ENCODE measurements at regions not wholly inside any gene's neighbourhood (a gene's known extent, or its start where the extent isn't known, plus 50 kb on each side); places are given as distances from the start of the nearest gene placed in this dataset.
A peak's percentile ranks its signal among the peaks of the same experiment; 100 is the strongest.

DNA sequence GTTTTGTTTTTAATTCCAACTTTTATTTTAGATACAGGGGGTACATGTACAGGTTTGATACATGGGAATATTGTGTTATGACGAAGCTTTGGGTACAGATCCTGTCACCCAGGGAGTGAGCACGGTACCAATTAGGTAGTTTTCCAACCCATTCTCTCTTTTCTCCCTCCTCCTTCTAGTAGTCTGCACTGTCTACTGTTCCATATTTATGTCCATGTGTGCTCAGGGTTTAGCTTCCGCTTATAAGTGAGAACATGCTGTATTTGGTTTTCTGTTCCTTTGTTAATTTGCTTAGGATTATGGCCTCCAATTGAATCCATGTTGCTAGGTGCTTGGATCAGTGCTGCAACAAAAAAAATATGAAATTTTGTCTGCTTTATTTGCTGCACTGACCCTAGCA lies 659.3 kb upstream of the TMEFF2 start:
- Histone ChIP-seq H3K4me3 (ENCODE audit: low read depth in 1 of 3, low read length in 3 of 3) (no peak overlapping the region), H3K36me3 (ENCODE audit: control insufficient read depth in 3 of 3, insufficient read depth in 2 of 3, low read depth in 1 of 3, low read length in 3 of 3) (no peaks in the 10 kb centered on the region), H3K27me3 (ENCODE audit: control insufficient read depth in 3 of 3, insufficient read depth in 3 of 3, low read length in 3 of 3) (no peaks in the 10 kb centered on the region), H3K27ac (ENCODE audit: low read depth in 1 of 3, low read length in 2 of 3) (no peak overlapping the region), H3K9me3 (ENCODE audit: control insufficient read depth in 2 of 2, insufficient read depth in 1 of 2, low read depth in 1 of 2, low read length in 1 of 2) (no peaks in the 10 kb centered on the region), H3K4me1 (ENCODE audit: control insufficient read depth in 3 of 3, insufficient read depth in 2 of 3, low read depth in 1 of 3, low read length in 2 of 3) (no peaks in the 10 kb centered on the region)
- 56 to 81% (median 78%) methylated on average over 3 of the region's 3 CpGs for WGBS, 3 donors
- DNase-seq = no peak
- no peak for FAIRE-seq

- no peaks in the 10 kb centered on the region for H3K36me3 ChIP-seq (ENCODE audit: control insufficient read depth in 3 of 3, insufficient read depth in 2 of 3, low read depth in 1 of 3, low read length in 3 of 3)
- no peaks in the 10 kb centered on the region for H3K9me3 ChIP-seq (ENCODE audit: control insufficient read depth in 2 of 2, insufficient read depth in 1 of 2, low read depth in 1 of 2, low read length in 1 of 2)
- no peaks in the 10 kb centered on the region for H3K4me1 ChIP-seq (ENCODE audit: control insufficient read depth in 3 of 3, insufficient read depth in 2 of 3, low read depth in 1 of 3, low read length in 2 of 3)
- DNase-seq (no peak), FAIRE-seq (no peak)
- no peaks in the 10 kb centered on the region for H3K27me3 ChIP-seq (ENCODE audit: control insufficient read depth in 3 of 3, insufficient read depth in 3 of 3, low read length in 3 of 3)
- no peak overlapping the region for H3K27ac ChIP-seq (ENCODE audit: low read depth in 1 of 3, low read length in 2 of 3)
- WGBS, 3 donors = 90 to 92% (median 90%) methylated on average over 6 of the region's 6 CpGs
- no peak overlapping the region for H3K4me3 ChIP-seq (ENCODE audit: low read depth in 1 of 3, low read length in 3 of 3)
These were observed 634.2 kb upstream of the TMEFF2 start for GRCh38 chr2:192828947-192829346.

DNA sequence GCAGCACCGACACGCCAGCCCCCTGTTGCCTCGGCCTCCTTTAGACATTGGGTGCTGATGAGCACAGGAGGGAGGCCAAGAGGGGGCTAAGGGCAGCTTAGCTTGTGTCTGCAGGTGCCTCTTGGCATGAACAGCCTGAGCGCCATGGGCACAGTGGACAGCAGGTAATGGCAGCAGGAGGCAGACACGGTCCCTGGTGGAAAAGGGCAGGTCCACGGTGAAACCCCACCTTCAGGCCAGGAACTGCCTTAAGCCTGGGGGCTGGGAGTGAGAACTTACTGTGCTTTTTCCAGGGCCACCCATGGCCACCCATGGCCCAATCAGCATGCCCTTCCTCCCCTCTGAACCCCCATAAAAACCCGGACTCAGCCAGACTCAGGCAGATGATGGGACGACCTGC lies 633.4 kb upstream of the TMEFF2 start:
- Histone ChIP-seq H3K27ac (ENCODE audit: low read depth in 1 of 3, low read length in 2 of 3) (no peak overlapping the region), H3K27me3 (ENCODE audit: control insufficient read depth in 3 of 3, insufficient read depth in 3 of 3, low read length in 3 of 3) (no peaks in the 10 kb centered on the region), H3K4me3 (ENCODE audit: low read depth in 1 of 3, low read length in 3 of 3) (no peak overlapping the region), H3K9me3 (ENCODE audit: control insufficient read depth in 2 of 2, insufficient read depth in 1 of 2, low read depth in 1 of 2, low read length in 1 of 2) (no peaks in the 10 kb centered on the region), H3K4me1 (ENCODE audit: control insufficient read depth in 3 of 3, insufficient read depth in 2 of 3, low read depth in 1 of 3, low read length in 2 of 3) (no peaks in the 10 kb centered on the region), H3K36me3 (ENCODE audit: control insufficient read depth in 3 of 3, insufficient read depth in 2 of 3, low read depth in 1 of 3, low read length in 3 of 3) (no peaks in the 10 kb centered on the region)
- 87 to 92% (median 89%) methylated on average over 8 of the region's 8 CpGs for WGBS, 3 donors
- FAIRE-seq = no peak
- no peak for DNase-seq

DNA sequence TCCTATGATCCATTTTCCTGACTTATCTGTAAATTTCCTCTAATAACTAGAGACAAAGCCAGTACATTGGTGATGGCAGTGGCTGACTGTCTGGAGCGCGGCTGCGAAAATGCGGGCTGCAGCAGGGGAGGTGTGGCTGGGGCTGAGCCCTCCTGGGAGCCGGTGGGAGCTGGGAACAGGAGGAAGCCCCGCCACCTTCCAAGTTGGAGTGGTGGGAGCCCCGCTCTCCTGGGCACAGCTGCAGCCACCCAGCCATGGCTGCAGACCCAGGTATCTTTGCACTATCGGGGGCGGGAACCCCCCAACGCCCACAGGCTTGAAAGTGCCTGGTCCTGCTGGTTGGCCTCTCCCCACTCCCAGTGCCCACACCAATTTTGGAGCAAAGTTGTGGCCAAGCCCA lies 633.0 kb upstream of the TMEFF2 start:
- WGBS, 3 donors = 85 to 94% (median 91%) methylated on average over 9 to 10 of the region's 10 CpGs
- no peak overlapping the region for H3K27ac ChIP-seq (ENCODE audit: low read depth in 1 of 3, low read length in 2 of 3)
- no peak for FAIRE-seq
- no peaks in the 10 kb centered on the region for H3K4me1 ChIP-seq (ENCODE audit: control insufficient read depth in 3 of 3, insufficient read depth in 2 of 3, low read depth in 1 of 3, low read length in 2 of 3)
- no peak overlapping the region for H3K4me3 ChIP-seq (ENCODE audit: low read depth in 1 of 3, low read length in 3 of 3)
- H3K9me3 ChIP-seq (ENCODE audit: control insufficient read depth in 2 of 2, insufficient read depth in 1 of 2, low read depth in 1 of 2, low read length in 1 of 2) = no peaks in the 10 kb centered on the region
- H3K27me3 ChIP-seq (ENCODE audit: control insufficient read depth in 3 of 3, insufficient read depth in 3 of 3, low read length in 3 of 3) = no peaks in the 10 kb centered on the region
- H3K36me3 ChIP-seq (ENCODE audit: control insufficient read depth in 3 of 3, insufficient read depth in 2 of 3, low read depth in 1 of 3, low read length in 3 of 3) = no peaks in the 10 kb centered on the region
- DNase-seq = no peak

DNA sequence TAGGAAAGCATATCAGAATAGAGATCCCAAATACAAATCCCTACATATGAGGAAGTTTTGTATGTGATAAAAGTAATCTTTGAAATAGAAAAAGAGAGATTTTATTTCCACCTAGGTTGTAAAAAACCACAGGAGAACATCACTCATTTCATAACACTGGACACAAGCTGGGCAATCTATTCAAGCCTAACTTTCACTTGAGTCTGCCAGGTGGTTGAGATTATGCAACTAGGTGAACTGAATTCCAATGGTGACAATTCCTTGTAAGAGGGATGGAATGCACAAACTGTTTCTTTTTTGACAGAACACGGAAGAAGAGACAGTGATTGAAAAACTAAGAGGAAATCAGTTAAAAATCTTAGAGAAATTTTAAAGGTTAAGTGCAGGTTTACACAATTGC lies 619.6 kb upstream of the TMEFF2 start:
- FAIRE-seq (no peak), DNase-seq (no peak)
- Histone ChIP-seq H3K4me1 (ENCODE audit: control insufficient read depth in 3 of 3, insufficient read depth in 2 of 3, low read depth in 1 of 3, low read length in 2 of 3) (no peaks in the 10 kb centered on the region), H3K36me3 (ENCODE audit: control insufficient read depth in 3 of 3, insufficient read depth in 2 of 3, low read depth in 1 of 3, low read length in 3 of 3) (no peaks in the 10 kb centered on the region), H3K27me3 (ENCODE audit: control insufficient read depth in 3 of 3, insufficient read depth in 3 of 3, low read length in 3 of 3) (no peaks in the 10 kb centered on the region), H3K27ac (ENCODE audit: low read depth in 1 of 3, low read length in 2 of 3) (no peak overlapping the region), H3K4me3 (ENCODE audit: low read depth in 1 of 3, low read length in 3 of 3) (no peak overlapping the region), H3K9me3 (ENCODE audit: control insufficient read depth in 2 of 2, insufficient read depth in 1 of 2, low read depth in 1 of 2, low read length in 1 of 2) (peaks cover 0 to 5% of the 10 kb centered on the region in 2 donors)
- WGBS, 3 donors = 71 to 82% (median 79%) methylated on average over 1 of the region's 1 CpG

GRCh38 chr2:192813341-192813740 lies 618.6 kb upstream of the TMEFF2 start:
- FAIRE-seq (no peak), DNase-seq (no peak)
- Histone ChIP-seq H3K4me1 (ENCODE audit: control insufficient read depth in 3 of 3, insufficient read depth in 2 of 3, low read depth in 1 of 3, low read length in 2 of 3) (no peaks in the 10 kb centered on the region), H3K4me3 (ENCODE audit: low read depth in 1 of 3, low read length in 3 of 3) (no peak overlapping the region), H3K9me3 (ENCODE audit: control insufficient read depth in 2 of 2, insufficient read depth in 1 of 2, low read depth in 1 of 2, low read length in 1 of 2) (peaks cover 0 to under 1% of the 10 kb centered on the region in 2 donors), H3K36me3 (ENCODE audit: control insufficient read depth in 3 of 3, insufficient read depth in 2 of 3, low read depth in 1 of 3, low read length in 3 of 3) (no peaks in the 10 kb centered on the region), H3K27ac (ENCODE audit: low read depth in 1 of 3, low read length in 2 of 3) (no peak overlapping the region), H3K27me3 (ENCODE audit: control insufficient read depth in 3 of 3, insufficient read depth in 3 of 3, low read length in 3 of 3) (no peaks in the 10 kb centered on the region)

GRCh38 chr2:192809173-192809572 lies 614.4 kb upstream of the TMEFF2 start:
- DNase-seq = no peak
- Histone ChIP-seq H3K4me1 (ENCODE audit: control insufficient read depth in 3 of 3, insufficient read depth in 2 of 3, low read depth in 1 of 3, low read length in 2 of 3) (no peaks in the 10 kb centered on the region), H3K27me3 (ENCODE audit: control insufficient read depth in 3 of 3, insufficient read depth in 3 of 3, low read length in 3 of 3) (no peaks in the 10 kb centered on the region), H3K9me3 (ENCODE audit: control insufficient read depth in 2 of 2, insufficient read depth in 1 of 2, low read depth in 1 of 2, low read length in 1 of 2) (no peaks in the 10 kb centered on the region), H3K36me3 (ENCODE audit: control insufficient read depth in 3 of 3, insufficient read depth in 2 of 3, low read depth in 1 of 3, low read length in 3 of 3) (no peaks in the 10 kb centered on the region), H3K4me3 (ENCODE audit: low read depth in 1 of 3, low read length in 3 of 3) (no peak overlapping the region), H3K27ac (ENCODE audit: low read depth in 1 of 3, low read length in 2 of 3) (no peak overlapping the region)
- FAIRE-seq = no peak
- 77 to 84% (median 82%) methylated on average over 2 of the region's 2 CpGs for WGBS, 3 donors

DNA sequence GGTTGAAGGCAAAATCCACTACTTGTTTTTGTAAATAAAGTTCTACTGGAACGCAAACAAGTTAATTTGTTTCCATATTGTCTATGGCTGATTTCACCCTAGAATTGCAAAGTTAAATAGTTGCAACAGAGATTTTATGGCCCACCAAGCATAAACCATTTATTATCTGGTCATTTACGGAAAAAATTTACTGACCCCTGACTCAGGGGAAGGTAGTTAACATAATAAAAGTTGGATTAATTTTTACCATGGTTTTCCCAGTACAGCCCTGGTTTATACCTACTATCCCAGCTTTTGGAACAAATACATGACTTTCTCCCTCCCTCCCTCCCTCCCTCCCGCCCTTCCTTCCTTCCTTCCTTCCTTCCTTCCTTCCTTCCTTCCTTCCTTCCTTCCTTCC lies 588.9 kb upstream of the TMEFF2 start:
- no peak overlapping the region for H3K4me3 ChIP-seq (ENCODE audit: low read depth in 1 of 3, low read length in 3 of 3)
- no peak for FAIRE-seq
- no peaks in the 10 kb centered on the region for H3K4me1 ChIP-seq (ENCODE audit: control insufficient read depth in 3 of 3, insufficient read depth in 2 of 3, low read depth in 1 of 3, low read length in 2 of 3)
- no peaks in the 10 kb centered on the region for H3K27me3 ChIP-seq (ENCODE audit: control insufficient read depth in 3 of 3, insufficient read depth in 3 of 3, low read length in 3 of 3)
- peak in 1 of 2 donors; percentile 2 for DNase-seq
- no peak overlapping the region for H3K27ac ChIP-seq (ENCODE audit: low read depth in 1 of 3, low read length in 2 of 3)
- H3K9me3 ChIP-seq (ENCODE audit: control insufficient read depth in 2 of 2, insufficient read depth in 1 of 2, low read depth in 1 of 2, low read length in 1 of 2) = peaks cover 0 to 4% of the 10 kb centered on the region in 2 donors
- no peaks in the 10 kb centered on the region for H3K36me3 ChIP-seq (ENCODE audit: control insufficient read depth in 3 of 3, insufficient read depth in 2 of 3, low read depth in 1 of 3, low read length in 3 of 3)
- 68 to 73% (median 71%) methylated on average over 3 of the region's 3 CpGs for WGBS, 3 donors

DNA sequence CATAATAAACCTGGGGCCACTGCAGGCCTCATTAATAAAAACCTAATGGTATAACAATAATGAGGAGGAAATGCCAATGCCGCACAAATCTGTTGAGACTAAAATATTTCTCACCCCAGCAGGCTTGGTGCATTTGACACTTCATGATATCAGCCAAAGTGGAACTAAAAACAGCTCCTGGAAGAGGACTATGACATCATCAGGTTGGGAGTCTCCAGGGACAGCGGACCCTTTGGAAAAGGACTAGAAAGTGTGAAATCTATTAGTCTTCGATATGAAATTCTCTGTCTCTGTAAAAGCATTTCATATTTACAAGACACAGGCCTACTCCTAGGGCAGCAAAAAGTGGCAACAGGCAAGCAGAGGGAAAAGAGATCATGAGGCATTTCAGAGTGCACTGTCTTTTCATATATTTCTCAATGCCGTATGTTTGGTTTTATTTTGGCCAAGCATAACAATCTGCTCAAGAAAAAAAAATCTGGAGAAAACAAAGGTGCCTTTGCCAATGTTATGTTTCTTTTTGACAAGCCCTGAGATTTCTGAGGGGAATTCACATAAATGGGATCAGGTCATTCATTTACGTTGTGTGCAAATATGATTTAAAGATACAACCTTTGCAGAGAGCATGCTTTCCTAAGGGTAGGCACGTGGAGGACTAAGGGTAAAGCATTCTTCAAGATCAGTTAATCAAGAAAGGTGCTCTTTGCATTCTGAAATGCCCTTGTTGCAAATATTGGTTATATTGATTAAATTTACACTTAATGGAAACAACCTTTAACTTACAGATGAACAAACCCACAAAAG lies 580.9 kb upstream of the TMEFF2 start:
- FAIRE-seq = no peak
- WGBS, 3 donors = 75 to 79% (median 77%) methylated on average over 6 of the region's 6 CpGs
- H3K27me3 ChIP-seq (ENCODE audit: control insufficient read depth in 3 of 3, insufficient read depth in 3 of 3, low read length in 3 of 3) = no peaks in the 10 kb centered on the region

More for the DNA sequence above, 580.9 kb upstream of the TMEFF2 start:
- H3K27ac ChIP-seq (ENCODE audit: low read depth in 1 of 3, low read length in 2 of 3) = no peak overlapping the region
- DNase-seq = no peak
- no peaks in the 10 kb centered on the region for H3K36me3 ChIP-seq (ENCODE audit: control insufficient read depth in 3 of 3, insufficient read depth in 2 of 3, low read depth in 1 of 3, low read length in 3 of 3)
- no peaks in the 10 kb centered on the region for H3K4me1 ChIP-seq (ENCODE audit: control insufficient read depth in 3 of 3, insufficient read depth in 2 of 3, low read depth in 1 of 3, low read length in 2 of 3)
- peaks cover 0 to 4% of the 10 kb centered on the region in 2 donors for H3K9me3 ChIP-seq (ENCODE audit: control insufficient read depth in 2 of 2, insufficient read depth in 1 of 2, low read depth in 1 of 2, low read length in 1 of 2)
- H3K4me3 ChIP-seq (ENCODE audit: low read depth in 1 of 3, low read length in 3 of 3) = no peak overlapping the region

Measured in small intestine (tissue), 7 donors.